Endothelial cell of umbilical vein (primary cell): ENCODE measurements at regions not wholly inside any gene's neighbourhood (a gene's known extent, or its start where the extent isn't known, plus 50 kb on each side); places are given as distances from the start of the nearest gene placed in this dataset.
A peak's percentile ranks its signal among the peaks of the same experiment; 100 is the strongest.

Experiments used
- BruUV-seq: library from RNA; stranded (reverse); fragments of 400-500 nt; replicated peaks from 2 replicates; lab custom pipeline; 2021; lab: Mats Ljungman, UMichigan
- CTCF ChIA-PET: fragments of 300-600, 350-600 bp; sonication (Branson Sonifier 250); formaldehyde crosslinking; loops from one replicate; lab custom pipeline; 2021; ENCODE audit warnings: antibody characterized with exemption, inconsistent platforms; lab: Charles Lee
- POLR2A ChIA-PET: fragments of 300-600, 350-600 bp; sonication (Branson Sonifier 250); formaldehyde crosslinking; loops from one replicate; lab custom pipeline; 2021; ENCODE audit warnings: antibody characterized with exemption, inconsistent platforms; lab: Charles Lee
- DNase-seq: peaks from one replicate; pipeline ENCODE4 v3.0.0-alpha.2; 2011; ENCODE audit warnings: low read depth, low spot score
- FAIRE-seq: peaks from 2 replicates; lab custom pipeline; 2011; peaks lifted over from hg19 to GRCh38; lab: Jason Lieb, UNC
- H2AFZ ChIP-seq: 2 replicates; pipeline ENCODE4 v1.6.0; 2012; ENCODE audit warnings: low read depth, low read length, control low read depth, inconsistent platforms
- H3K27ac ChIP-seq: 2 replicates; pipeline ENCODE4 v1.5.1; 2011; ENCODE audit warnings: low read depth, mild to moderate bottlenecking, control low read depth, low read length, moderate library complexity; ENCODE audit not compliant: insufficient read depth
- H3K27me3 ChIP-seq, 2 experiments: 2 replicates each; pipeline versions ENCODE4 v1.6.0 to v1.6.1; 2011; ENCODE audit warnings: low read length in 2 of 2, mixed read lengths in 1 of 2; ENCODE audit not compliant: control insufficient read depth in 2 of 2, insufficient read depth in 2 of 2
- H3K36me3 ChIP-seq, 2 experiments: 2 replicates in 1 of 2; 3 replicates in 1 of 2; pipeline ENCODE4 v1.5.1; 2011; ENCODE audit warnings: low read length in 2 of 2, mild to moderate bottlenecking in 1 of 2, moderate library complexity in 1 of 2; ENCODE audit not compliant: control insufficient read depth in 2 of 2, insufficient read depth in 2 of 2; ENCODE audit errors: extremely low read depth in 1 of 2
- H3K4me1 ChIP-seq: 3 replicates; pipeline ENCODE4 v1.5.1; 2011; ENCODE audit warnings: mild to moderate bottlenecking, low read length; ENCODE audit not compliant: control insufficient read depth, insufficient read depth; ENCODE audit errors: extremely low read depth
- H3K4me2 ChIP-seq: 2 replicates; pipeline ENCODE4 v1.6.1; 2011; ENCODE audit warnings: low read length, control low read depth, mixed read lengths; ENCODE audit not compliant: insufficient read depth
- H3K4me3 ChIP-seq, 3 experiments: fragments of 200-600 bp in 1 of 3; sonication (generic), shearing (Covaris generic) in 1 of 3; replicated peaks in 1 of 3; 2 replicates each; pipeline ENCODE4 v1.5.1; 2011 to 2016; ENCODE audit warnings: control low read depth in 3 of 3, low read length in 3 of 3, mild to moderate bottlenecking in 2 of 3, inconsistent platforms in 1 of 3, low read depth in 1 of 3, moderate library complexity in 1 of 3; ENCODE audit not compliant: insufficient read depth in 1 of 3
- H3K79me2 ChIP-seq: 2 replicates; pipeline ENCODE4 v1.6.0; 2012; ENCODE audit warnings: low read length, inconsistent platforms; ENCODE audit not compliant: control insufficient read depth, insufficient read depth
- H3K9ac ChIP-seq: replicated peaks from 2 replicates; pipeline ENCODE3; 2011; ENCODE audit warnings: low read length, control low read depth; ENCODE audit not compliant: insufficient read depth; ENCODE audit errors: extremely low read depth
- H3K9me1 ChIP-seq: replicated peaks from 3 replicates; pipeline ENCODE4 v1.6.0; 2011; ENCODE audit warnings: mild to moderate bottlenecking, low read length; ENCODE audit not compliant: control insufficient read depth, insufficient read depth; ENCODE audit errors: extremely low read depth
- H3K9me3 ChIP-seq: replicated peaks from 2 replicates; pipeline ENCODE4 v1.5.1; 2012; ENCODE audit warnings: low read length, inconsistent platforms; ENCODE audit not compliant: control insufficient read depth, insufficient read depth
- H4K20me1 ChIP-seq: replicated peaks from 2 replicates; pipeline ENCODE3; 2011; ENCODE audit warnings: mild to moderate bottlenecking, low read length; ENCODE audit not compliant: control insufficient read depth, insufficient read depth; ENCODE audit errors: extremely low read depth
- EZH2 ChIP-seq: IDR thresholded peaks from 2 replicates; pipeline ENCODE4 v1.6.1; 2012; ENCODE audit warnings: borderline replicate concordance, low read depth, mild to moderate bottlenecking, moderate library complexity, low read length, inconsistent platforms; ENCODE audit not compliant: severe bottlenecking
- FOS ChIP-seq: IDR thresholded peaks from 2 replicates; pipeline ENCODE4 v1.6.1; 2011; ENCODE audit warnings: mild to moderate bottlenecking, low read length, moderate library complexity, borderline replicate concordance; ENCODE audit not compliant: insufficient read depth
- GATA2 ChIP-seq: IDR thresholded peaks from 2 replicates; pipeline ENCODE4 v1.7.0; 2011; ENCODE audit warnings: low read depth, mild to moderate bottlenecking, moderate library complexity, mixed read lengths, low read length; ENCODE audit not compliant: insufficient read length, insufficient read depth
- JUN ChIP-seq: IDR thresholded peaks from 2 replicates; pipeline ENCODE4 v1.6.1; 2011; ENCODE audit warnings: borderline replicate concordance, low read depth; ENCODE audit not compliant: insufficient read length, insufficient read depth
- MYC ChIP-seq: IDR thresholded peaks from one replicate; pipeline ENCODE4 v1.6.1; 2011; ENCODE audit warnings: mild to moderate bottlenecking, low read depth, low read length
- POLR2A ChIP-seq: IDR thresholded peaks from 2 replicates; pipeline ENCODE4 v1.6.1; 2012; ENCODE audit warnings: low read depth, mild to moderate bottlenecking, control low read depth, low read length
- POLR2AphosphoS5 ChIP-seq: IDR thresholded peaks from 2 replicates; pipeline ENCODE4 v1.6.1; 2012; ENCODE audit warnings: low read depth, mild to moderate bottlenecking, control low read depth, low read length, moderate library complexity; ENCODE audit not compliant: insufficient read depth
- dilution Hi-C: fragments of 300-500 bp; cut with MboI; formaldehyde crosslinking; loops from one replicate; pipeline ENCODE4 v1.15.0; 2019; ENCODE audit warnings: low sequenced_read_pairs; ENCODE audit not compliant: extremely low pct_ligation_motif_present
- intact Hi-C: fragments of 100-400 bp; cut with micrococcal nuclease; formaldehyde crosslinking; loops from one replicate; pipeline ENCODE4 v1.10.0; 2022
- TF ChIP-seq, protein P1 (sequence below), 2 donors: IDR thresholded peaks; 1 replicate in 1 of 2; 2 replicates in 1 of 2; pipeline ENCODE4 v1.5.1; 2011; ENCODE audit warnings: low read length in 2 of 2, mild to moderate bottlenecking in 2 of 2, moderate library complexity in 2 of 2, control low read depth in 1 of 2, inconsistent platforms in 1 of 2, low read depth in 1 of 2; ENCODE audit not compliant: insufficient read depth in 1 of 2; ENCODE audit errors: extremely low read depth in 1 of 2
- TF ChIP-seq, protein P2 (sequence below): IDR thresholded peaks from 2 replicates; pipeline ENCODE4 v1.6.1; 2011; ENCODE audit not compliant: insufficient read depth, insufficient read length

- no peak overlapping the region for H3K27ac ChIP-seq
- peaks cover 3% of the 10 kb centered on the region for H3K4me1 ChIP-seq
- no peaks in the 10 kb centered on the region for H3K36me3 ChIP-seq
- H3K9me1 ChIP-seq, result no peaks in the 10 kb centered on the region
- H4K20me1 ChIP-seq, result no peaks in the 10 kb centered on the region
- no peaks in the 10 kb centered on the region for H3K79me2 ChIP-seq
- no peak overlapping the region for H3K4me2 ChIP-seq
- H2AFZ ChIP-seq, result no peak overlapping the region
- no TSS peak for BruUV-seq
- H3K9ac ChIP-seq, result no peak overlapping the region
- FAIRE-seq (peak; percentile 35), DNase-seq (no peak)
- H3K4me3 ChIP-seq, result no peak overlapping the region
- TF ChIP-seq POLR2A (no peak), GATA2 (no peak), FOS (no peak), EZH2 (no peak), MYC (no peak), POLR2AphosphoS5 (no peak), JUN (no peak)
- TF ChIP-seq, protein P1, sequence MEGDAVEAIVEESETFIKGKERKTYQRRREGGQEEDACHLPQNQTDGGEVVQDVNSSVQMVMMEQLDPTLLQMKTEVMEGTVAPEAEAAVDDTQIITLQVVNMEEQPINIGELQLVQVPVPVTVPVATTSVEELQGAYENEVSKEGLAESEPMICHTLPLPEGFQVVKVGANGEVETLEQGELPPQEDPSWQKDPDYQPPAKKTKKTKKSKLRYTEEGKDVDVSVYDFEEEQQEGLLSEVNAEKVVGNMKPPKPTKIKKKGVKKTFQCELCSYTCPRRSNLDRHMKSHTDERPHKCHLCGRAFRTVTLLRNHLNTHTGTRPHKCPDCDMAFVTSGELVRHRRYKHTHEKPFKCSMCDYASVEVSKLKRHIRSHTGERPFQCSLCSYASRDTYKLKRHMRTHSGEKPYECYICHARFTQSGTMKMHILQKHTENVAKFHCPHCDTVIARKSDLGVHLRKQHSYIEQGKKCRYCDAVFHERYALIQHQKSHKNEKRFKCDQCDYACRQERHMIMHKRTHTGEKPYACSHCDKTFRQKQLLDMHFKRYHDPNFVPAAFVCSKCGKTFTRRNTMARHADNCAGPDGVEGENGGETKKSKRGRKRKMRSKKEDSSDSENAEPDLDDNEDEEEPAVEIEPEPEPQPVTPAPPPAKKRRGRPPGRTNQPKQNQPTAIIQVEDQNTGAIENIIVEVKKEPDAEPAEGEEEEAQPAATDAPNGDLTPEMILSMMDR (IDR thresholded peaks at IDR 0.05; ENCODE audit: extremely low read depth in 1 of 2, insufficient read depth in 1 of 2, low read depth in 1 of 2, low read length in 2 of 2), result no peak
- TF ChIP-seq, protein P2, sequence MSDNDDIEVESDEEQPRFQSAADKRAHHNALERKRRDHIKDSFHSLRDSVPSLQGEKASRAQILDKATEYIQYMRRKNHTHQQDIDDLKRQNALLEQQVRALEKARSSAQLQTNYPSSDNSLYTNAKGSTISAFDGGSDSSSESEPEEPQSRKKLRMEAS, result no peak
- POLR2A ChIA-PET, result no interaction called here
- no peaks in the 10 kb centered on the region for H3K27me3 ChIP-seq
- dilution Hi-C loops, result no loop called here
- intact Hi-C loops, result no loop called here
- CTCF ChIA-PET, result interaction anchor here (1.0 kb wide), 1 partner anchor 318 kb away, joined by 4 read pairs; no protein-coding TSS in a partner anchor
- H3K9me3 ChIP-seq, result no peaks in the 10 kb centered on the region
These were observed 138.5 kb upstream of the HES1 start for GRCh38 chr3:193997228-193998122.
